Glomerular endothelial cell (primary cell): ENCODE measurements at regions not wholly inside any gene's neighbourhood (a gene's known extent, or its start where the extent isn't known, plus 50 kb on each side); places are given as distances from the start of the nearest gene placed in this dataset.
A peak's percentile ranks its signal among the peaks of the same experiment; 100 is the strongest.

Experiments
- DNase-seq: peaks from one replicate; pipeline ENCODE4 v3.0.0-alpha.2; 2011; ENCODE audit warnings: low read depth, low spot score; ENCODE audit errors: extremely low read depth

DNA sequence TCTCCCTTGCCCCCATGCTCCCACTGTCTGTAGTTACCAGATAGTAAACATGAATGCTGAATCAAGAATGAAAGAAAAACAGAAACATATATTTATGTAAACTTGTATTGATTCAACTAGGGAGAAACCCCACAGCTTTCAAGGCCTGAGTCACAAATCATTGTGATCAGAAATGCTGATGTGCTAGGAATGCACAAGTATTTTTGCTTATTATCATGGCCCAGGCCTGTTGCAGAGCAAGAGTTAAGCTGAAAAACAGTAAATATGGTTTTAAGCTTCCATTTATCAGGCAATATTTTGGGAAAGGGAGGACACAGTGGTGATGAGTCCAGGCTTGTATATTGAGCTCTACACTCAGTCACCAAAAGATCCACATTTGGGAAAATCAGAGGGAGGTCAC lies 669.6 kb downstream of the DIAPH3 start:
- DNase-seq: no peak

DNA sequence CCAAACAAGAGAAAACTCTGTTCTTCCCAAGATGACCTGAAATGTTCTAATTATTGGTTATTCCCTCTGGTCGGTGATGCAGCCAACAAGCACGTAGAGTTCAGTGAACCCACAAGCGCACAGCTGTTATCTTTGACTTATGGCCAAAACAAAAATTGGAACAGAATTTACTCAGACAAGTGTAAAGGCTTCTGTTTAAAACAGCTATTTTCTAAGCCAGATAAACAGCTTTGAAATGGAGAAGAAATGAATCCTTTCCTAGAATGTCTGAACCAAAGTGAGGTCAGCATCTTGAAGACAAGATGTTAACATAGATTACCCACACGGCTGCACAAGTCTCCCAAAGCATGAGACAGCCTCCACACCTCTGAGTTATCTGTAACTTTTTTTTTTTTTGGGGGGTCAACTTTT lies 669.2 kb downstream of the DIAPH3 start:
- DNase-seq: no peak

DNA sequence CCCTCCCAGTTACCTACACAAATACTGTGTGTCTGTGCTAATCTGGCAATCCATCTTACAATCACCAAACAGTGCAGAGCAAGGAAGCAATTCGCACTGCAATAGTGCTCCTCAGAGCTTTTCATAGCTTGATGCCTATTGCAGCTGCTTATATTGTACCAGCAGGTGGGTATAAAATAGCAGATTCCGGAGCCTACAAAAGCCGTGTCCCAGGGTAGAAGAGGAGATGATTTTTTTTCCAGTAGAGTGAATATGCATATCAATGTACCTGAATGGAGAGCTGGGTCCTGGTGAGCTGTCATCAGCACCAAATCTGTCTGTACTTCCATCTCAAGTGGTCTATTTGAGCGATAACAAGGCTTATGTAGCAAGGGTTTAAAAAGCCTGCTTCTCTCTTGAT lies 668.4 kb downstream of the DIAPH3 start:
- DNase-seq: no peak

DNA sequence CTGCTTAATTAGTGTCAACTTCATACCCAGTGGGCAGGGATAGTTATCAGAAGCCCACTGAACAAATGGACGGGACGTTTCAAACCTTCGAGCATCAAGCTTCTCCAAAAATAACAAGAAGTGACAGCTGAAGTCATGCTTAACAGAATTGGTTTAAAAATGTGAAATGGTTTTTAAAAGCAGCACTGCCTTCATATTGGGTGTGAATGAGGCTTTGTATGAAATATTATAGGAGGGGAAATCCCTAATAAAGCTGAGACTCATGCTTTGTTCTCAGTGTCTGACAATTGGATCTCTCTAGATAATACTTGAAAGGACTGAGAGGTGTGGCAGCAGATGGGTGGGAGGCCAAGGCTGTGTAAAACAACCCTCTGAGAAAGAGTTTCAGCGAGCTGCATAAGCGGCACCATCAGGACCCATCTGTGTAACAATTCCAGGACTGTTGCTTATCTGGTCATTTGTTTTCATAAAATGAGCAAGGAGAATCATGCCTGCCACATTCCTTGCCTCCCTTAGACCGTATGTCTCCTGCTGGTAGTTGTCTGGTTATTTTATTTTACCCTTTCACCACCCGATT lies 667.7 kb downstream of the DIAPH3 start:
- no peak for DNase-seq

DNA sequence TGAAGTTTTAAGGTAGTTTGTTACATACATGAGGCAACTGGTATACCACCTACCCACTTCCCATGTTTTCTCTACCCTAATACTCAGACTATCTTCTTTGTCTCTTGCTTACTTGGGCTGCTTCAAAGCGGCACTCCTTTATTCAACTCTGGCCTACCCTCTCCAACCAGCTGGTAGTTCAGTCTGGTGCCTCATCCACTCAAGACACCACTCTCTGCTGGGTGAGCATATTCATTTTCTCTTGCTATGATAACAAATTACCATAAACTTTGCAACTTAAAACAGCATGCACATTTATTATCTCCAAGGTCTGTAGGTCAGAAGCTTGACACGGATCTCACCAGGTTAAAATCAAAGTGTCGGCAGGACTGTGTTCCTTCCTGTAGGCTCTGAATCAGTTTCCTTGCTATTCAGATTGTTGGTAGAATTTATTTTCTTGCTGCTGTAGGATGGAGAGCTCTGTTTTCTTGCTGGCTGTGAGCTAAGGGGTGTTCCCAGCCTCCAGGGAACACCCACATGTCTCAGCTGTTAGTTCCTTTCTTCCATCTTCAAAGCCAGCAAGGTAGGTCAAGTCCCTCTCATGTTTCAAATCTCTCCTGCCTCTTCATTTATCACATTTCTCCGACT lies 666.0 kb downstream of the DIAPH3 start:
- DNase-seq: no peak

DNA sequence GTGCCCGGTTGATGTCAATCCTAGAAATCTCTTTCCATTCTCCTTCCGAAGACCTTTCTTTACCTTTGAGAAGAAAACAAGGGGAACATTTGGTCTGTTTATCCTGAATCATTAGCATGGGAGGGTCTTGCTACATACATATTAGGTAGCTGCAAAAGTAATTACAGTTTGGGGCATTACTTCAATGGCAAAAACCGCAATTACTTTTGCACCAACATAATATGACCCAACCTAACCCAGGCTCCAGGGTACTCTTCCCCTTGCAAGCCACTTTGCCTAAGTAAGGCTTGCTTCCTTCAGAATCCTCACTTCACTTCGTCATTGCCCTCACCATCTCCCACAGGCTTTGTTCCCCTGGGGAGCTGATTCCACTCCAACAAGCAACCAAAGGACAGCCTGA lies 662.7 kb downstream of the DIAPH3 start:
- DNase-seq: no peak

DNA sequence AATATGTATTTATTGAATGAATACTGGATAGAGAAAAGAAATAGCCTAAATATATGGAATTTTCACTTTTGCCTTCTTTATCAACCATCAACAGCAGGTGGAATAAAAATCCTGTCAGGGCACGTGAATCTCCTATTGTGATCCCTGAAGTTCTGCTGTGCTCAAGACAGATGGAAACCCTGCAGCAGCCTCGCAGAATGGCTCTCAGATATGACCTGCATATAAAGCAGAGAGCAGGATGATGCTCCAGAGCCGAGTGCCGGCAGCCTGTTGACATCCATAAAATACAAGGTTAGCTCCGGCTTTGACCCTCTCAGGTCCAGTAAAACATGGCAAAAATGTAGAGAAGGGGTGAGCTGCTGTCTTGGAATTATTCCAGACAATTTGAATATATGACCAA lies 659.3 kb downstream of the DIAPH3 start:
- DNase-seq: no peak

DNA sequence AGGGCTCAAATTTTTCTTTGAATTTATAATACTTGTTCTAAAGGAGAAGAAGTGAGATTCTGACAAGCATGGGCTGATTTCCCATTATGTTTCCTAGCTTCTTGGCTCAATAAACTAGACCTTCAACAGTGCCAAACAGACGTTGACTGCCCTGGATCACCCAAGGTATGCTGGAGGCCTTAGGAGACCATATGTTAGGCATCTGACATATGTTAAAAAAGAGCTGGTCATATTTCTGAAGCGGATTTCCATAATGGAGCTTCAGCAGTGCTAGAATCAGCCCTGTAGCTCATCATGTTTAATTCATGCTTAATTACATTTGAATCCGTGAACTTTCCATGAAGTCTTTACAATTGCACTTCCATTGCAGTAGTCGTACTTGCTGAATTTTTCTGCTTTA lies 653.3 kb downstream of the DIAPH3 start:
- no peak for DNase-seq

DNA sequence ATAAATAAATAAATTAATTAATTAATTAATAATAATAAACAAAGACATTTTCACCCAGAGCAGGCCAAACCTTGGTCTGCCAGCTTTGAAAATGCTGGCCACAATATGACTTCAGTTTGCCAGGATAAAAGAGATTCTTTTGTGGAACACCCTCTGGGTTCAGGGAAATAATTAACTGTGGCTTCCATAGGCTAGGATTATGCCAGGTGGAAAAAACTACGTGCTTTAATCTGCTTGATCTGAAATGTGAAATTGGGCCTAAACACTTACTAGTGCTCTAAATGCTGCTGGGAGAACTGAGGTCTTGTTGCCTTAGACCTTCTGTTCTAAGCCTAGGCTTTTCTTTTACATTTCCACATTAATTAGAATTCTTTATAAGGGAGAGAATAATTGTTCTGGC lies 650.0 kb downstream of the DIAPH3 start:
- no peak for DNase-seq

DNA sequence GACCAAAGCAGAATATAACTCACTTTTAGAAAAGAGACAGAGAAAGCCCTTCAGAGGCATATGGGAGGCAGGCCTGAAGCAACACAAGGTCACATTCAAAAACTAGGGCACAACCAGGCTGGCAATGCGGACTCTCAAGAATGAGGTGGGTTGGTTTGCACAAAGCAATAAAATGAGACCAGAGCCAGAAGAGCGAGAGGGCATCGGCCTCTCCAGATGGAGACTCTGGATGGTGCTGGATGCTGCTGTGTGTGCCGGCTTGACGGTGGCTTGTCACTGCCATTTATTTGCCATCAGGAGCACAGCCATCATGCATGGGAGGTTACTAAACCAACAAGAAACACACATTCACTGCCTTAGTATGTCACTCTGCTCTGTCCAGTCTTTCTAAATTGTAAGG lies 649.4 kb downstream of the DIAPH3 start:
- no peak for DNase-seq

DNA sequence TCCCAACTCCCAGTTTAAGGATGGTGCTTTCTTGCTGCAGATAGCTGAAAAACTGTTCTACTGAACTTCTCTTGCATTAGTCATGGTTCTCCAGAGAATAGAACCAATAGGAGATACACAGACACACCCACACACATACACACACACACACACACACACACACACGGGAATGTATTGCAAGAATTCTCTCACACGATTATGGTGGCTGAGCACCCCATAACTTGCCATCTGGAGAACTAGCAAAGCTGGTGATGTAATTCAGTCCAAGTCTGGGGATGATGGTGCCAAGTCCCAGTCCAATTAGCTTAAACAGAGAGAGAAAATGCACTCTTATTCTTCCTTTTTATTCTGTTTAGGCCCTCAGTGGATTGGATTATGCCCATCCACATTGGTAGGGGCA lies 643.9 kb downstream of the DIAPH3 start:
- no peak for DNase-seq

DNA sequence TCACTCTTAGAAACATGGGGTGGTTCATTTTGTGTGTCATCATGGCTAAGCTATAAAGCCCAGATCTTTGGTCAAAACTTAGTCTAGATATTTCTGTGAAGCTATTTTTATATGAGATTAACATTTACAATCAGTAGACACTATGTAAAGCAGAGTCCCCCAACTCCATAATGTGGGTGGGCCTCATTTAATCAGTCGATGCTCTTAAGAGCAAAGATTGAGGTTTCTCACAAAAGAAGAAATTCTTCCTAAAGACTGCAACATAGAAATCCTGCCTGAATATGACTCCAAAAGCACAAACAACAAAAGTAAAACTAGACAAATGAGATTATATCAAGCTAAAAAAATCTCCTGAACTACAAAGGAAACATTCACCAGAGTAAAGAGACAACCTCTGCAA lies 642.2 kb downstream of the DIAPH3 start:
- DNase-seq: no peak

DNA sequence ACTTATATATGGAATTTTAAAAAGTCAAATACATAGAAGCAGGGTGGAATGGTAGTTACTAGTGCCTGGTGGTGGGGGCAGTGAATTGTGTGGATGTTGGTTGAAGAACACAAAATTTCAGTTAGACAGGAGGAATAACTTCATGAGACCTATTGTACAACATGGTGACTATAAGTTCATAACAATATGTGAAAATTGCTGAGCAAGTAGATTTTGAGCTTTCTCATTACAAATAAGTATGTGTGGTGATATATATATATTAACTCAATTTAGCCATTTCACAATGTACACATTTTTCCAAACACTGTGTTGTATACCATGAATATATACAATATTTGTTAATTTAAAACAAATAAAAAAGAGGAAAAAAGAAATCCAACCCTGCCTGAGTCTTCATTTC lies 641.1 kb downstream of the DIAPH3 start:
- DNase-seq: no peak

DNA sequence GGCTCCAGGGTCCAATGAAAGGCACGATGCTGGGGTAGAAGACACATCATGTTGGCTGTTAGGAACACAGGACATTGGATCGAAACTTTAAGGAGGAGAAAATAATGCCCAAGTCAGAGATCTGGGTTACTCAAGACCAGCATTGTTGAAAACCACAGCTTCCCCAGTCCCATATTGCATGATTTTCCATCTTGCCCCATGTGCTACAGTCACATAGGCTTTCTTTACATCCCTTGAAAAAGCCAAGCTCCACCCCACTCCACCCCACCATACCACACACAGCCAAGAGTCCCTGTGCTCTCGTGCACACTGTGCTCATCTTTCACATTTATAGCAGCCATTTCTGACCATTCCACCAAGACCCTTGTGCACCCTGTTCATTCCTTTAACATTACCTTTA lies 636.2 kb downstream of the DIAPH3 start:
- DNase-seq: no peak

DNA sequence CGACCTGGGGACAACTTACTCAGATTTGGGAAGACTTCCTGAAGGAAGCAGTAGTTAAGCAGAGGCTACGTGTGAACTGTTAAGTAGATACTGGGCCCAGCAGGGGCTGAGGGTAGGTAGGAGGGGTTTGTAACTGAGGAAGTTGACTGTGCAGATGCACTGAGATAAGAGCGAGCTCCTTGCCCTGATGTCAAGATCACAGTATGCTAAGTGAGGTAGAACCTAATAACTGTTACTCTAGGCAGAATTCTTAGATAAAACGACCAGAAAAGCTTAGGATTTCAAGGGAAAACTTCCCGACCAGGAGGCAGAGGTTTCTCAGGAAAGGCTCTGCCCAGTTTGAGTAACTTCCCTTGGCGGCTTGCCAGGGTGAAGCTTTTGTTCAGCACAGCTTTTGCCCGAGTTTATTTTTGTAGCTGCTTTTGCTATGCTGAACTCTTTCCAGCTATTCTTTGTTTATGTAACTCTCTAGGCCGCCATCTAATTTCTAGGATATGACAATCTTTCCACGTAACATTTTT lies 632.1 kb downstream of the DIAPH3 start:
- peak; percentile 96 for DNase-seq

DNA sequence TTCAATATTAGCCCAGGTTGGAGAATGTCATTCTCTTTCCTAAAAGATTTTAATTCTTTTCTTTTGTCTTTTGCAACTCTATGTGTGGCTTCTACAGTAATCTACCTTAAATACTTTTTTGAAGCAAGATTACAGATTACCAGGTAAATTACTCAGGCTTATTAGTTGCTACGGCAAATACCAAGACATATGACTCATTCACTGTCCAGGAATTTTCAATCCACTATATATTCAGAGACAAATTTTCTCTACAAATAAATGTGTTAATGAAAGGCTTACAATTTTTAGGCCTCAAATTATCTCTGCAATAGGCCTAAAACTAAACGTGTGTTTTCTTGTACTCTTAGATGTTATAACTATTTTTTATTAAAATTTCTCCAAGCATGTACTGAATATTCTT lies 631.3 kb downstream of the DIAPH3 start:
- DNase-seq: peak; percentile 25

DNA sequence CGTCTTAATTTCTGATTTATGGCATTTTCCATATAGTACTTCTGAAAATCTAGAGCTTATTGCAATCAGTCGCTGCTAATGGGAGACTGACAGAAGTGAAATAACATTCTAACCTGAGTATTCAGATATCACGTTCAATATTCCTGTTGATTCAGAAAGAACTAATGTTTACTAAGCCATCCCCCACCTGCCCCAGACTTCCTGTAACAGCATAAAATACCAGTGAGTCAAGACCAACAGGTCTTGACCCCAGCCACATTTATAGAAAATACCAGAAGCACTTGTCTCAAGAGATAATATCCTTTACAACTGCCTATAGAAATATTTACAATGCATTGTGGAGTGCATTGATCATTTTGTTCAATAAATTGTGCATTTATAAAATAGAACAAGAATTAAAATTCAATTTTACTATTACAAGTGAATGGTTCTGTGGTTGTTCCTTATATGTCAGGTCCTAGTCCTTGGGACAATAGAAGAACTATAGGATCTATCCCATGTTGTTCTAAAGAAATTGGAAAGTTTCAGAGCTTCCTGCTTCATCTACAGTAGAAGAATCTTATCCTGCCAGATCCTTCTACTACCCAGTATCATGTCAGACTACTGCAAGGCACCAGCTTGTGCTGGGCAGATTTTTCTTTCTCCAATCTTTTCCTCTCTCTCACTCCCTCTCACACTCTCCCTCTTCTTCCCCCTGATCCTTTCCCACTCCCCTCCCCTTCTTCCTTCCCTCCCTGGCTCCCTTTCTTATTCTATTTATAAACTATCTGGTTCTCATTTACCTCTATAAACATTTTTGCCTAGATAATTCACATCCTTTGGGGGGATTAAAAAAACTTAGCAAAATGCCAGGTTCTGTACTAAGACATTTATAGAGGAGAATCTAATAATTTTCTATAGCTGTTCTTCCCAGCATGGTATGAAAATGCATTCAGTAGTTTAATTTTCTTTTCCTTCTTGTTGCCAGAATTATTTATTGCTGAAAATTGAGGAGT lies 629.9 kb downstream of the DIAPH3 start:
- DNase-seq: peak; percentile 70

DNA sequence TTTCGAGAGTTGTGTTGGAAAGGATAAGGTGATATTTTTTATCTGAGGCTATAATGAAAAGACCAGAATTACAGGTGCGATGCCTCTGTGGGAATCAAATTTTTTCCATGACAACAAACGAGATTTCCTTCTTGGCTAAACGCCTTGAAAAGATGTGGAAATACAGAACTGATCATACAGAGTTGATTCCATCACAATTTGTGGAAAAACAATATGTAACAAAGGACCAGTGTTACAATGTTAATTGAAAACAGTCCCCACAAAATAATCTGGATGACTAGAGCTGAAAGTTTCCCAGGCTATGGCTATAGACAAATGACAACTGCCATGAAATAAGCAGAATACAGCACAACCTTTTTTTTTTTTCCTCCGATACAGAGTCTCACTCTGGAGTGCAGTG lies 628.9 kb downstream of the DIAPH3 start:
- DNase-seq: no peak

DNA sequence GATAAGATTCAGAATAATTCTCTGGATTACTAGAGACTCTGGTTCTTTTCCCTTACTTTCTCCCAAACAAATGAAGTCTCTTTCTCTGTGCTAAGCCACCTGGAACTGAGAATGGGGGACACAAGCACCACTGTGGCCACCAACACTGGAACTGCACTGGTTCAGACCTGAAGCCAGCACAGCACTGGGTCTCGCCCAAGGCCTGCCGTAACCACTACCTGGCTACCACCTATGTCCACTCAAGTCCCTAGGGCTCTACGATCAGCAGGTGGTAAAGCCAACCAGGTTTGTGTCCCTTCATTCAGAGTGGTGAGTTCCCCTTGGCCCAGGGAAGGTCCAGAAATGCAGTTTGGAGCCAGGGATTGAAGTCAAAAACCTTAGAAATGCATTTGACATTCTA lies 626.2 kb downstream of the DIAPH3 start:
- no peak for DNase-seq

DNA sequence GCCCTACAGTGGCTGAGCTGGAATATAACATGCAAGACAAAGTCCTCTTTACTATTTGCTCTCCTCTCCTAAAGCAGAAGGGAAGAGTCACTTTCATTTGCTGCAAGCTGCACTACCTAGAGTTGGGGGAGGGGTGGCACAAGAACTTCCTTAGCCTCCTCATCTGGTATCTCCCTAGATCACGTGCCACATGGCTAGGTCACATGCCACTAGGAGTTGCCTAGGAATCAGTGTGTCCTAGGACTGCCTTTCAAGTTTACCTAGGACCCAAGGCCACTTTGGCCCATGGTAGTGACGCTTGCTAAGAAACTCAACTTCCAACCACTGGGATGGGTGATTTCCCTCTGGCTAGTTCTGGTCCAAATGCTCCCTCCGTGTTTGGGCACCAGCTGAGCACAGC lies 625.2 kb downstream of the DIAPH3 start:
- DNase-seq: no peak

DNA sequence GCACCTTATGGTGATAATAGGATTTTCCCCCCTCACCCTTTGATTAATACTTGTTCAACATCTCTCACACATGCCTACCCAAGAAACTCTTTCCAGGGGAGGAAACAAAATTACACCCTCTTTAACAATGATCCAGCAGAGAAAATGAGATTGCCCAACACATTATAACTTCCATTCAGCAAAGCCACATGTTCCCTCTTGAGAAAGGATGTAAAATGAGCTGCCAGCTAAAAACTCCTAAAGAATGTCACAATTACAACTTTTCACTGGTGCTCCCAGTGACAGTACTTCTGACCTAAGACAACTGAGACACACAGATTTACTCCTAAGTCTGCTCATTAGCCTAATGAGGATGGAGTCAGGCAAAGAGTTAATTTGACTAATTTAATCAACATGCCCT lies 621.4 kb downstream of the DIAPH3 start:
- DNase-seq: no peak

DNA sequence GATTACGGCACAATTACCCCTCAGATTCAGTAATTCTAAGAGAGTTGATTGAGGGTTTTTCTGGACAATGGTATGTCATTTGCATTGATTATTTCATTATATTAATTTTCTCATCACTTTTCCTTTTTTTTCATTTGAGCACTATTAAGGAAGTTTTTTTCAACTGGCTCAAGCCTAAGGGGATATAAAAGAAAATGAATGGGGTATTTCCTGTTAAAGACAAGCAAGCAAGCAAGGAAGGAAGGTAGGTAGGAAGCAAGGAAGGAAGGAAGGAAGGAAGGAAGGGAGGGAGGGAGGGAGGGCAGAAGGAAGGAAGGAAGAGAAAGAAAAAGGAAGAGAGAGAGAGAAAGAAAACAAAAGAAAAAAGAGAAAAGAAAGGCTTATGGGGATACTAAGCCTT lies 620.3 kb downstream of the DIAPH3 start:
- no peak for DNase-seq
